CD4-positive, alpha-beta memory T cell (primary cell): ENCODE measurements at regions not wholly inside any gene's neighbourhood (a gene's known extent, or its start where the extent isn't known, plus 50 kb on each side); places are given as distances from the start of the nearest gene placed in this dataset.

ENCODE experiments used
- CTCF ChIA-PET: fragments of 350-600 bp; sonication (Branson Sonifier 250); formaldehyde crosslinking; loops from one replicate; lab custom pipeline; 2021; ENCODE audit warnings: inconsistent platforms; ENCODE audit not compliant: partially characterized antibody; lab: Charles Lee
- POLR2A ChIA-PET: fragments of 350-600 bp; sonication (Branson Sonifier 250); formaldehyde crosslinking; loops from one replicate; lab custom pipeline; 2021; ENCODE audit not compliant: partially characterized antibody; lab: Charles Lee
- DNase-seq, 5 donors: peaks; one replicate each; pipeline versions ENCODE4 v3.0.0 to v3.0.0-alpha.2; 2020 to 2022; ENCODE audit warnings: mixed read lengths in 1 of 5
- H3K27ac ChIP-seq: one replicate; pipeline ENCODE4 v1.7.0; 2013; ENCODE audit warnings: low read depth, low read length
- H3K27me3 ChIP-seq: 2 replicates; pipeline ENCODE4 v1.7.0; 2013; ENCODE audit warnings: mild to moderate bottlenecking, low read length, moderate library complexity; ENCODE audit not compliant: insufficient read depth
- H3K36me3 ChIP-seq: 2 replicates; pipeline ENCODE4 v1.7.0; 2013; ENCODE audit warnings: mild to moderate bottlenecking, low read length, moderate library complexity; ENCODE audit not compliant: insufficient read depth
- H3K4me1 ChIP-seq: 2 replicates; pipeline ENCODE4 v1.7.0; 2013; ENCODE audit warnings: mild to moderate bottlenecking, low read length, moderate library complexity; ENCODE audit not compliant: insufficient read depth
- H3K4me3 ChIP-seq, 2 donors: one replicate each; pipeline ENCODE4 v1.7.0; 2013; ENCODE audit warnings: low read length in 2 of 2, mild to moderate bottlenecking in 1 of 2
- H3K9me3 ChIP-seq, 2 donors: one replicate each; pipeline ENCODE4 v1.7.0; 2013; ENCODE audit warnings: low read length in 2 of 2, control low read depth in 1 of 2; ENCODE audit not compliant: control insufficient read depth in 1 of 2
- H3K27ac Mint-ChIP-seq, 7 donors: one replicate each; pipeline ENCODE4 v1.8.0; 2020 to 2021; ENCODE audit warnings: mixed read lengths in 7 of 7, mild to moderate bottlenecking in 6 of 7, inconsistent platforms in 3 of 7, moderate library complexity in 3 of 7
- H3K27me3 Mint-ChIP-seq, 2 donors: one replicate each; pipeline ENCODE4 v1.8.0; 2020 to 2021; ENCODE audit warnings: mixed read lengths in 2 of 2
- H3K36me3 Mint-ChIP-seq, 2 donors: one replicate each; pipeline ENCODE4 v1.8.0; 2020 to 2021; ENCODE audit warnings: mixed read lengths in 2 of 2, inconsistent platforms in 1 of 2, mild to moderate bottlenecking in 1 of 2
- H3K4me1 Mint-ChIP-seq, 4 donors: one replicate each; pipeline ENCODE4 v1.8.0; 2020 to 2021; ENCODE audit warnings: mixed read lengths in 4 of 4, mild to moderate bottlenecking in 1 of 4
- H3K4me3 Mint-ChIP-seq, 8 donors: one replicate each; pipeline ENCODE4 v1.8.0; 2020 to 2021; ENCODE audit warnings: mixed read lengths in 8 of 8, mild to moderate bottlenecking in 7 of 8, moderate library complexity in 6 of 8, inconsistent platforms in 3 of 8
- H3K9me3 Mint-ChIP-seq, 8 donors: one replicate each; pipeline ENCODE4 v1.8.0; 2020 to 2021; ENCODE audit warnings: mixed read lengths in 8 of 8, mild to moderate bottlenecking in 5 of 8, inconsistent platforms in 3 of 8, moderate library complexity in 1 of 8
- intact Hi-C: fragments of 100-400 bp; cut with micrococcal nuclease; formaldehyde crosslinking; loops from one replicate; pipeline ENCODE4 v1.15.1; 2023

DNA sequence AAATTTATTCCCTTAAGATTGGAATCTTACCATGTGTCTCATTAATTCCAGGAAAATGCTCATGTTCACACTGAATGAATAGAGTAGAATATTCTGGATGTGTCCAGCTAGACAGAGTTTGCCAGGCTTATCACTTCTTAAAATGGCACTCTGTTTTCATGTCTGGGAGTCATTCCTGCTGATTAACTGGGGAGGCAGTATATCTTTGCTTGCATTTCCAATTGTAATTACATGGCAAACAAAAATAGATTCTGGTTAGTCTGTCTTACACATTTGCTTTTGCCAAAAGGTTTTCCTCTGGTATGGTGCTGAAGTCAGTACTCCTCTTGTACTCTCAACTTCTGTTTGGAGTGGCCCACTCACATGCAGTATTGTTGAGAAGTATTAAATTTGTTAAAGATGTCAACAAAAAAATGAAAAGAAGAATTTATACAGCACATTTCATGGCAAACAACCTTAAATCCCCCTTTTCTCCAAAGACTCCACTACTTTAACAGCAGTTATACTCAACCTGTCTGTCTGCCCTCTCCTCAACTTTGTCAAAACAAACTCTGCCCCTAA lies 70.2 kb downstream of the TENT5A start:
- intact Hi-C loops: no loop called here
- POLR2A ChIA-PET: no interaction called here

DNA sequence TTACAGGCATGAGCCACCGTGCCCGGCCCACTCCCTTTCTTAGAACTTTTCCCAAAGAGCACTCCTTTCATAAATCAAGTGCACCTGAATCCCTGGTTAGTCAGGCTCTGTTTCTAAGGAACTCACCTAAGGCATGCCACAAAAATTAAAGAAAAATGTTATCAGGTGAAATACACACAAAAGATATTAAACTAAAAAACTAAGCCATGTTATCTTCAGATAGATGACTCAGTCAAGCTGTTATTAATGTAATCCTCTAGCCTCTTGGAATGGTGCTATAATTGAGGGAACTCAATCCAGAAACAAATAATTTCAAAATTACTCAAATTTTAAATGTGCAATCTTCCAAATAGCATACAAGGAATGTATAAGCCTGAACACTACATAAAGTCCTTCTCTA lies 83.0 kb downstream of the TENT5A start:
- Mint-ChIP-seq H3K9me3 (peaks cover 0 to 15% (median 9%) of the 10 kb centered on the region in 8 donors), H3K4me3 (no peak overlapping the region), H3K27me3 (peaks cover 0 to 2% of the 10 kb centered on the region in 2 donors), H3K36me3 (no peaks in the 10 kb centered on the region), H3K27ac (no peak overlapping the region), H3K4me1 (peaks cover 0 to 1% (median 0%) of the 10 kb centered on the region in 4 donors)
- Histone ChIP-seq H3K9me3 (no peaks in the 10 kb centered on the region), H3K36me3 (no peaks in the 10 kb centered on the region), H3K27me3 (no peaks in the 10 kb centered on the region), H3K4me3 (no peak overlapping the region), H3K27ac (no peak overlapping the region), H3K4me1 (no peaks in the 10 kb centered on the region)
- no peak for DNase-seq
- ChIA-PET CTCF (no interaction called here), POLR2A (no interaction called here)
- intact Hi-C loops: no loop called here

More for the DNA sequence above, 70.2 kb downstream of the TENT5A start:
- no peak for DNase-seq
- Mint-ChIP-seq H3K27me3 (peaks cover 0 to under 1% of the 10 kb centered on the region in 2 donors), H3K36me3 (no peaks in the 10 kb centered on the region), H3K4me1 (no peaks in the 10 kb centered on the region), H3K9me3 (peaks cover 0 to 2% (median under 1%) of the 10 kb centered on the region in 8 donors), H3K4me3 (no peak overlapping the region), H3K27ac (no peak overlapping the region)
- Histone ChIP-seq H3K4me3 (no peak overlapping the region), H3K36me3 (no peaks in the 10 kb centered on the region), H3K27me3 (no peaks in the 10 kb centered on the region), H3K9me3 (no peaks in the 10 kb centered on the region), H3K27ac (no peak overlapping the region), H3K4me1 (no peaks in the 10 kb centered on the region)
- CTCF ChIA-PET: no interaction called here

DNA sequence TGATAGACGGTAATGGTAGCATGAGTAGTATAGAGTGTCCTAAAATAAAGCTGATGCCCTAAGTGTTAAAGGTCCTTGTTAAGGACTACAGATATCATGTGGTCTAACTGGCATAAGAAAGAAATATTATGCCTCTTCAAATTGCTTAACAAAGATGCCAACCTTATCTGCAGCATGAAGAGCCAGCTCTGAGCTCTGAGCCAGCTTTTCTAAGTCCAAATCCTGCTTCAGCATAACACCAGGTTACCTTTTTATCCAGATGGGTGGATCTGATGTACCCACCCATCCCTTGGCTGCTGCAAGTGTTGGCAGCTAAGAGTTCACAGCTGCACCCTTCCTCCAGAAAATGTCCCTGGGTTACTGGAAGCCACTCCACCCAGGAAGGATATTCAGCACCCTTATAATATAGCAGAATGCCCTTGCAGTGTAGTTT lies 83.8 kb downstream of the TENT5A start:
- Mint-ChIP-seq H3K36me3 (no peaks in the 10 kb centered on the region), H3K27me3 (peaks cover 0 to 2% of the 10 kb centered on the region in 2 donors), H3K4me3 (no peak overlapping the region), H3K27ac (no peak overlapping the region), H3K4me1 (peaks cover 0 to 1% (median 0%) of the 10 kb centered on the region in 4 donors), H3K9me3 (peaks cover 0 to 12% (median 6%) of the 10 kb centered on the region in 8 donors)
- Histone ChIP-seq H3K4me3 (no peak overlapping the region), H3K4me1 (no peaks in the 10 kb centered on the region), H3K36me3 (no peaks in the 10 kb centered on the region), H3K9me3 (no peaks in the 10 kb centered on the region), H3K27me3 (no peaks in the 10 kb centered on the region), H3K27ac (no peak overlapping the region)
- intact Hi-C loops: no loop called here
- no peak for DNase-seq
- CTCF ChIA-PET: no interaction called here
- POLR2A ChIA-PET: no interaction called here

DNA sequence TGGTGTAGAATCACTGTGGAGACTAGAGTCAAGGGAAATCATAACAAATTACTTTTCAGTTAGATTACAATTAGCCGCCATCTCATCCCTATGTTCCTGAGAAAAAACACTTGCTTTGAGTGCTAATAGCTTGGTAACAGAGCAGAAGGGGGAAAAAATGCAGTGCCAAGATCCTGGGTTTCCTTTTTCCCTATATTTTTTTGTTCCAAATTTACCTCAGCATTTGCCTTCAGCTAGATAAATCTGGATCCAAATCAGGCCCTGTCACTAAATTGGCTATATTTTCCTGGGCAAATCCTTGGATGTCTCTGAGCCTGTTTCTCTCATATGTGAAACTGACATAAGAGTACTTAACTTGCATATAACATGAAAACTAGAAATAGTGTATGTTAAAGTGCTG lies 86.0 kb downstream of the TENT5A start:
- H3K9me3 Mint-ChIP-seq: peaks cover 0 to 6% (median 5%) of the 10 kb centered on the region in 8 donors
- no peak overlapping the region for H3K4me3 ChIP-seq
- H3K4me1 Mint-ChIP-seq: peaks cover 0 to 1% (median 0%) of the 10 kb centered on the region in 4 donors
- no peaks in the 10 kb centered on the region for H3K4me1 ChIP-seq
- H3K9me3 ChIP-seq: no peaks in the 10 kb centered on the region
- ChIA-PET CTCF (no interaction called here), POLR2A (no interaction called here)
- intact Hi-C loops: no loop called here
- no peak overlapping the region for H3K27ac Mint-ChIP-seq
- peaks cover 0 to 2% of the 10 kb centered on the region in 2 donors for H3K27me3 Mint-ChIP-seq
- H3K4me3 Mint-ChIP-seq: no peak overlapping the region
- DNase-seq: no peak
- no peaks in the 10 kb centered on the region for H3K36me3 Mint-ChIP-seq
- no peak overlapping the region for H3K27ac ChIP-seq
- no peaks in the 10 kb centered on the region for H3K27me3 ChIP-seq
- H3K36me3 ChIP-seq: no peaks in the 10 kb centered on the region

DNA sequence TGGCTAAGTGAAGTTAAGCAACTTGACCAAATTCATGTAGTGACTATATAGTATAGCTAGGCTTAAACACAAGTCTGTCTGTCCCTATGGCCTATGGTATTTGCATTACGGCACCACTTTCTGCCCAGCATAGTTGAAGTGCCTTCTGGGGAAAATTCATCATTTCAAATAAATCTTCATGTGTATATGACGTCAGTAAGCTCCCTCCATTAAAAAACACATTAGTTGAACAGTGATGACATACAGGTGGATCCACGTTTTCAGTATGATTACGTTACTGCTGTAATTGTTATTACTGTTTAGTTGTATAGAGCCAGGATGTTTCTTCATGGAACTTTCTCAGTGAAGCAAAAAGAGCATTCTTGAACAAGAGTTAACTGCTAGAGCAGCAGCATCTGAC lies 96.2 kb downstream of the TENT5A start:
- Mint-ChIP-seq H3K27ac (no peak overlapping the region), H3K4me3 (no peak overlapping the region), H3K4me1 (no peaks in the 10 kb centered on the region), H3K9me3 (peaks cover 0 to 4% (median 0%) of the 10 kb centered on the region in 8 donors), H3K36me3 (no peaks in the 10 kb centered on the region), H3K27me3 (no peaks in the 10 kb centered on the region)
- no peaks in the 10 kb centered on the region for H3K36me3 ChIP-seq
- intact Hi-C loops: no loop called here
- no peak for DNase-seq
- H3K9me3 ChIP-seq: no peaks in the 10 kb centered on the region
- H3K4me3 ChIP-seq: no peak overlapping the region
- ChIA-PET CTCF (no interaction called here), POLR2A (no interaction called here)
- no peaks in the 10 kb centered on the region for H3K4me1 ChIP-seq
- no peak overlapping the region for H3K27ac ChIP-seq
- no peaks in the 10 kb centered on the region for H3K27me3 ChIP-seq

DNA sequence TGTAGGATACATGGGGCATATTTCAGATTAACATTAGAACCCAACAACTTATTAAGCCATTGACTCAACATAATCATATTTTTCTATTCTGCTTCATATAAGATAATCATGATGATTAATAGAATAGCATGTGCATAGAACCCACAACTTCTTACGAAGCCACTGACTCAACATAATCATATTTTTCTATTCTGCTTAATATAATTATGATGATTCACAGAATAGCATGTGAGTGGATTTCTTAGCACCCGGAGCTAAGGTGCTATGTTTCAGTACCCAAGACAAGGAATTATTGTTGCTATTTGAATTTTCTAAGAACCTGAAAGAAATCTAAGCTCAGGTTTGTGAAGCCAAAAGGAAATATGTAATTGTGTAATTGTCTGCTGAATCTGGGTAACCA lies 96.8 kb downstream of the TENT5A start:
- Mint-ChIP-seq H3K4me3 (no peak overlapping the region), H3K4me1 (no peaks in the 10 kb centered on the region), H3K27ac (no peak overlapping the region), H3K36me3 (no peaks in the 10 kb centered on the region), H3K27me3 (no peaks in the 10 kb centered on the region), H3K9me3 (peaks cover 0 to 4% (median 0%) of the 10 kb centered on the region in 8 donors)
- Histone ChIP-seq H3K36me3 (no peaks in the 10 kb centered on the region), H3K27ac (no peak overlapping the region), H3K4me3 (no peak overlapping the region), H3K9me3 (no peaks in the 10 kb centered on the region), H3K4me1 (no peaks in the 10 kb centered on the region), H3K27me3 (no peaks in the 10 kb centered on the region)
- intact Hi-C loops: no loop called here
- ChIA-PET POLR2A (no interaction called here), CTCF (no interaction called here)
- DNase-seq: no peak

DNA sequence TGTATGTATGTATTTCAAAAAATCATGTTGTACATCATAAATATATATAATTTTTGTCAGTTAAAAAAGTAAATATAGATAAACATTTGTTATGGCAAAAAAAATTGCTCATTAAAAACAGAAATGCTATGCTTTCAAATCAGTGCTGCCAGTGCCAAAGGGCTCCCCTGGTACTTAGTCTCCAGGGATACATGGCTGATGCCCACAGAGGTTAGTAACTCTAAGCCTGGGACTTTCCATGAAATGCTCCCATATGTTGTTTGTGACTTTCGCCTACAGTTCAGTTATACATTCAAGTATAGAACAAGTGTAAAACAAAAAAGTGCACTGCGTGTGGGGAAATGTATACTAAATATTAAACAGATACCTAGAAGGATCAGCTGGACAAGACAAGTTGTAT lies 104.0 kb downstream of the TENT5A start:
- CTCF ChIA-PET: no interaction called here

More for the DNA sequence above, 104.0 kb downstream of the TENT5A start:
- DNase-seq: no peak
- Histone ChIP-seq H3K9me3 (no peaks in the 10 kb centered on the region), H3K36me3 (no peaks in the 10 kb centered on the region), H3K27ac (no peak overlapping the region), H3K27me3 (no peaks in the 10 kb centered on the region), H3K4me1 (no peaks in the 10 kb centered on the region), H3K4me3 (no peak overlapping the region)
- POLR2A ChIA-PET: no interaction called here
- Mint-ChIP-seq H3K4me3 (no peak overlapping the region), H3K36me3 (no peaks in the 10 kb centered on the region), H3K27ac (no peak overlapping the region), H3K9me3 (peaks cover 0 to 6% (median 0%) of the 10 kb centered on the region in 8 donors), H3K27me3 (no peaks in the 10 kb centered on the region), H3K4me1 (no peaks in the 10 kb centered on the region)
- intact Hi-C loops: no loop called here
